ENCODE measurements at regions not wholly inside any gene's neighbourhood (a gene's known extent, or its start where the extent isn't known, plus 50 kb on each side); places are given as distances from the start of the nearest gene placed in this dataset.
"Not testable (repeated sequence)": the region's sequence is repeated elsewhere in the genome, so short reads cannot be mapped to it uniquely, and the experiment has no call there.

DNA sequence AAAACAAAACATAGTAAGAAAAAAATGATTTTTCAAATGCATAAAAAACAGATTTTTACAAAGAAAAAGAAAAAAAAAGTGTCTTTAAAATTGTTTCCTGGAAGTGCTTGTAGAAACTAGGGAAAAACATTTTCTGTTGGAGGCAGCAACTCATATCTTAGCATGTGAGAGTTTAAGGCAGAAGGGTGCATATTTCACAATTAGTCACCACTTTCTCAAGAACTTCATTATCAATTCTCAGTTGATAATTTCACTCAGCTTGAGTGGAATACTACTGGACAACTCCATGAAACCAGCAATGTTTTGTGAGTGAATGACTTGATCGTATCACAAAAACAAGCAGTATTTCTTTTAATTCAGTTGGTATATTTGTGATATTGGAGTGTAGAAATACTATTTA is 508.3 kb upstream of the DAB2 start:
- TF ChIP-seq, protein P1, sequence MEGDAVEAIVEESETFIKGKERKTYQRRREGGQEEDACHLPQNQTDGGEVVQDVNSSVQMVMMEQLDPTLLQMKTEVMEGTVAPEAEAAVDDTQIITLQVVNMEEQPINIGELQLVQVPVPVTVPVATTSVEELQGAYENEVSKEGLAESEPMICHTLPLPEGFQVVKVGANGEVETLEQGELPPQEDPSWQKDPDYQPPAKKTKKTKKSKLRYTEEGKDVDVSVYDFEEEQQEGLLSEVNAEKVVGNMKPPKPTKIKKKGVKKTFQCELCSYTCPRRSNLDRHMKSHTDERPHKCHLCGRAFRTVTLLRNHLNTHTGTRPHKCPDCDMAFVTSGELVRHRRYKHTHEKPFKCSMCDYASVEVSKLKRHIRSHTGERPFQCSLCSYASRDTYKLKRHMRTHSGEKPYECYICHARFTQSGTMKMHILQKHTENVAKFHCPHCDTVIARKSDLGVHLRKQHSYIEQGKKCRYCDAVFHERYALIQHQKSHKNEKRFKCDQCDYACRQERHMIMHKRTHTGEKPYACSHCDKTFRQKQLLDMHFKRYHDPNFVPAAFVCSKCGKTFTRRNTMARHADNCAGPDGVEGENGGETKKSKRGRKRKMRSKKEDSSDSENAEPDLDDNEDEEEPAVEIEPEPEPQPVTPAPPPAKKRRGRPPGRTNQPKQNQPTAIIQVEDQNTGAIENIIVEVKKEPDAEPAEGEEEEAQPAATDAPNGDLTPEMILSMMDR (IDR thresholded peaks at IDR 0.05; ENCODE audit: control insufficient read depth, insufficient read depth, low read depth, low read length, missing control alignments) = no peak

DNA sequence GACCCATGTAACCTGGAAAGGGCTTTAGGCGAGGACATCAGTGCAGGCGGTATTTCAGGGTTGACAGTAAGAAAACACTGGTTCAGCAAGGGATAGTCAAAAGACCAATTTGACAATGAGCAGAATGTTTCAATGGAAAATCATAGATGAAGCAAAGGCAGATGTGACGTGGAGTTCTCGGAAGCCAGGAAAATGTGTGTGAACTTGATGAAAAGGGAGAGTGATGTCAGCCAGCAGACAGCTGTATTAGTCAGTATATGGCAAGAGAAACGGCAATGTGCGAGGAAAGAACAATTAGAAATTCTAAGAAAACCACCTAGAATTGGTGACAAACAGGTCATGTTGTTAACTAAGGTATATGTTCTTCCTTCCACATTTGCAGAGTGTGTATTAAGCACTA is 503.9 kb upstream of the DAB2 start:
- H3K4me3 ChIP-seq (ENCODE audit: control insufficient read depth, low read depth, low read length) = no peak overlapping the region
- no peak for DNase-seq (ENCODE audit: low read depth)
- TF ChIP-seq, protein P1 (IDR thresholded peaks at IDR 0.05; ENCODE audit: control insufficient read depth, insufficient read depth, low read depth, low read length, missing control alignments) = no peak

More for the DNA sequence above, 508.3 kb upstream of the DAB2 start:
- H3K4me3 ChIP-seq (ENCODE audit: control insufficient read depth, low read depth, low read length) = no peak overlapping the region
- DNase-seq (ENCODE audit: low read depth) = no peak

DNA sequence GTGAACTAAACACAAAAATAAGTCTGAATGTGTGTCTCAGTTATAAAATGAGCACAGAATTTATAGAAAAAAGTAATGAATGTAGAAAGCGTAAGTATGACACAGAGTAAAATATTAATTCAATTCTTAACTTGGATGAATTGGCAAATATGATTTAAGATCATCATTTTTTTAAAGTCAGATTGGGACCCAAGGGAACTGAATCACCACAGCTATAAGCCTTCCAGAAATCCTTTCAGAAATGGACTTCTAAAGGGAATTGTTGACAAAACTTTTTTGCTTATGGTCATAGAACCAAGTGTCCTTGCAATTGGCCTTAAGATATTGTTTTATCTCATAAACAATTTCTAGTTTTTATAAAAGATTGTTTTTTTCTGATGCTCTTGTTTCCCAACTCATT is 495.1 kb upstream of the DAB2 start:
- H3K4me3 ChIP-seq (ENCODE audit: control insufficient read depth, low read depth, low read length) = no peak overlapping the region
- DNase-seq (ENCODE audit: low read depth) = no peak
- TF ChIP-seq, protein P1 (IDR thresholded peaks at IDR 0.05; ENCODE audit: control insufficient read depth, insufficient read depth, low read depth, low read length, missing control alignments) = no peak

DNA sequence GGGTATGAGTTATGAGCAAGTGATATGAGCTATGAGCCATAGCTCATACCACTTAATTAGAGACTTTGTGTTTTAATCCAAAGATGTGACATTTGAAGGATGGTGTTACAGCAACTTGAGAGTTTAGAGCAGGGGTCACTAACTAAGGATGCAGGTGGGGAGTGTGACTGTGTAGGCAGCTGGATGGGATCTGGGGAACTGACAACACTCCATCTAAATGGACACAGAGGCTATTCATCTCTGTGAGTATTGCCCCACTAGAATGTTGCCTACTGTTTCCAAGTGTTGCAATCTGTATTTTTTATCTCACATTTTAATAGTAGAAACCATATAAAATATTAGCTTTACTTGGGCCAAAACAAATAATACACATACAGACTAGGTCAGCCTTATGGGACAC is 488.1 kb upstream of the DAB2 start:
- no peak overlapping the region for H3K4me3 ChIP-seq (ENCODE audit: control insufficient read depth, low read depth, low read length)
- TF ChIP-seq, protein P1 (IDR thresholded peaks at IDR 0.05; ENCODE audit: control insufficient read depth, insufficient read depth, low read depth, low read length, missing control alignments) = no peak
- no peak for DNase-seq (ENCODE audit: low read depth)

DNA sequence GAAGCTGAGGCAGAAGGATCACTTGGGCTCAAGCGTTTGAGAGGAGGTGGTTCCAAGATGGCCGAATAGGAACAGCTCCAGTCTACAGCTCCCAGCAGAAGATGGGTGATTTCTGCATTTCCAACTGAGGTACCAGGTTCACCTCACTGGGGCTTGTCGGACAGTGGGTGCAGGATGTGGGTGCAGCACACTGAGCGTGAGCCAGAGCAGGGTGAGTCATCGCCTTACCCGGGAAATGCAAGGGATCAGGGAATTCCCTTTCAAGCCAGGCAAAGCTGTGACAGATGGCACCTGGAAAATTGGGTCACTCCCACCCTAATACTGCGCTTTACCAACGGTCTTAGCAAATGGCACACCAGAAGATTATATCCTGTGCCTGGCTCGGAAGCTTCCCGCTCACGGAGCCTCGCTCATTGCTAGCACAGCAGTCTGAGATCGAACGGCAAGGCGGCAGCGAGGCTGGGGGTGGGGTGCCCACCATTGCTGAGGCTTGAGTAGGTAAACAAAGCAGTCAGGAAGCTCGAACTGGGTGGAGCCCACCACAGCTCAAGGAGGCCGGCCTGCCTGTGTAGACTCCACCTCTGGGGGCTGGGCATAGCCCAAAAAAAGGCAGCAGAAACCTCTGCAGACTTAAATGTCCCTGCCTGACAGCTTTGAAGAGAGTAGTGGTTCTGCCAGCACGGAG is 482.6 kb upstream of the DAB2 start:
- not testable (repeated sequence) for H3K4me3 ChIP-seq (ENCODE audit: control insufficient read depth, low read depth, low read length); DNase-seq (ENCODE audit: low read depth)

DNA sequence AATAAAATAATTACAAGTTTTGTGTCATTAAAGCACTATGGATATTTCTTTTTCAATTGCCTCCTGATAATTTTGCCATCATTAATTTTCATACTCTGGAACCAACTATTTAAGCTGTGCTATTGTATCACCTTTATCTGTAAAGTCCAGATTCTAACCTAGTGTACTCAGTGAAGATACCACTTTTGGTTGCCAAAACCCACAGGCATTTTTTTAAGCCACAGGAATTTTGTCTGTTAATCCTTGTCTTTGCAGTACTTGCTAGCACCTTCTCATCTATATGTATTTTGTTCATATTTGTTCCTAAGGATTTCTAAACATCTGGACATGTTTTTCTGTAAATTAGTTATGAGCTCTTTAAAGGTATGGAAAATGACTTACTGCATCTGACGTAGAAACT is 481.4 kb upstream of the DAB2 start:
- no peak overlapping the region for H3K4me3 ChIP-seq (ENCODE audit: control insufficient read depth, low read depth, low read length)
- DNase-seq (ENCODE audit: low read depth) = no peak
- TF ChIP-seq, protein P1 (IDR thresholded peaks at IDR 0.05; ENCODE audit: control insufficient read depth, insufficient read depth, low read depth, low read length, missing control alignments) = no peak

DNA sequence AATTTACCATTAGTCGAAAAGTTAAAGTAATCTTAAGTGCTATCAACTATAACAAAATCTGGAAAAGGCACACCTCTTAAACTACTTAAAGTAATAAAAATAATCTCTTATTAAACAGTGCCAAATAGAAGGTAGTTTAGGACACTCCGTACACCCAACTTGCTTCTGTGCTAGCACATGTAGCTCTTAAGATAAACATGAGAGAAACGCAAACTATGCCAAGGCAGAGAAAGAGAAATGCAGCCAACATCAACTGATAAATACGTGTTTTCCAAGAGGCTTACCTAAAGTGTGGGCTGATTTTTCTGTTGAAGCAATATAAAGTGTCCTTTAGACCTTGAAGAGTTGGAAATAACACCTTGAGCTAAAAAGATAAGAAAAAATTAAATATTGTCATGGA is 480.6 kb upstream of the DAB2 start:
- DNase-seq (ENCODE audit: low read depth) = no peak
- TF ChIP-seq, protein P1 (IDR thresholded peaks at IDR 0.05; ENCODE audit: control insufficient read depth, insufficient read depth, low read depth, low read length, missing control alignments) = no peak
- no peak overlapping the region for H3K4me3 ChIP-seq (ENCODE audit: control insufficient read depth, low read depth, low read length)
